HEK293 (cell line): ENCODE measurements at regions not wholly inside any gene's neighbourhood (a gene's known extent, or its start where the extent isn't known, plus 50 kb on each side); places are given as distances from the start of the nearest gene placed in this dataset.

ENCODE experiments used
- CTCF ChIA-PET: fragments of 350-600 bp; formaldehyde crosslinking; extraction: SDS; loops from one replicate; lab custom pipeline; 2021; ENCODE audit warnings: antibody characterized with exemption; lab: Yijun Ruan, JAX
- POLR2A ChIA-PET: fragments of 300-600 bp; formaldehyde crosslinking; extraction: SDS; loops from one replicate; lab custom pipeline; 2020; ENCODE audit warnings: antibody characterized with exemption, inconsistent platforms; lab: Yijun Ruan, JAX
- H3K27ac ChIP-seq: fragments of 200-500 bp; sonication (Bioruptor generic); 2 replicates; pipeline ENCODE4 v1.5.1; 2014; ENCODE audit warnings: low read depth, low read length, control low read depth, inconsistent platforms; ENCODE audit errors: extremely low read depth
- H3K36me3 ChIP-seq, 2 experiments: fragments of 200-500 bp in 1 of 2; sonication (Bioruptor generic) in 1 of 2; 1 replicate in 1 of 2; 2 replicates in 1 of 2; pipeline ENCODE4 v1.5.1; 2014 to 2017; ENCODE audit warnings: inconsistent platforms in 2 of 2, low read length in 2 of 2; ENCODE audit not compliant: control insufficient read depth in 2 of 2, insufficient read depth in 1 of 2
- H3K4me1 ChIP-seq: fragments of 200-500 bp; sonication (Bioruptor generic); 2 replicates; pipeline ENCODE4 v1.5.1; 2014; ENCODE audit warnings: mild to moderate bottlenecking, low read length, inconsistent platforms; ENCODE audit not compliant: control insufficient read depth, insufficient read depth
- H3K4me3 ChIP-seq: 2 replicates; pipeline ENCODE4 v1.5.1; 2011; ENCODE audit warnings: low read depth, mild to moderate bottlenecking, control low read depth, low read length, moderate library complexity
- H3K9me3 ChIP-seq: fragments of 200-500 bp; sonication (Bioruptor generic); 2 replicates; pipeline ENCODE4 v1.5.1; 2014; ENCODE audit warnings: low read depth, low read length, inconsistent platforms; ENCODE audit not compliant: control insufficient read depth, insufficient read depth
- BCL11B ChIP-seq: fragments of 450-650 bp; formaldehyde crosslinking; IDR thresholded peaks from 2 replicates; pipeline ENCODE4 v1.5.1; 2016; ENCODE audit warnings: low read depth, missing biosample characterization, missing genetic modification characterization
- HOXC10 ChIP-seq: sonication (generic); formaldehyde crosslinking; IDR thresholded peaks from 2 replicates; pipeline ENCODE4 v1.8.1; 2023; ENCODE audit warnings: mild to moderate bottlenecking, missing genetic modification reagents
- PRDM1 ChIP-seq: fragments of 450-650 bp; formaldehyde crosslinking; IDR thresholded peaks from 2 replicates; pipeline ENCODE4; 2016; ENCODE audit warnings: missing biosample characterization, missing genetic modification characterization
- RBAK ChIP-seq: fragments of 450-650 bp; formaldehyde crosslinking; IDR thresholded peaks from 2 replicates; pipeline ENCODE4 v1.5.1; 2016; ENCODE audit warnings: missing biosample characterization, missing genetic modification characterization
- TCF7L2 ChIP-seq: IDR thresholded peaks from 2 replicates; pipeline ENCODE4 v1.6.1; 2011; ENCODE audit warnings: low read depth, mild to moderate bottlenecking, inconsistent platforms, low read length, moderate library complexity, borderline replicate concordance
- ZFP41 ChIP-seq: fragments of 450-650 bp; formaldehyde crosslinking; IDR thresholded peaks from 2 replicates; pipeline ENCODE4 v1.5.1; 2016; ENCODE audit warnings: missing biosample characterization, missing genetic modification characterization, borderline replicate concordance
- ZIC2 ChIP-seq: fragments of 450-650 bp; formaldehyde crosslinking; IDR thresholded peaks from 2 replicates; pipeline ENCODE4 v1.5.1; 2016; ENCODE audit warnings: missing biosample characterization, missing genetic modification characterization
- ZNF10 ChIP-seq: fragments of 450-650 bp; formaldehyde crosslinking; IDR thresholded peaks from 2 replicates; pipeline ENCODE4 v1.5.1; 2017; ENCODE audit warnings: missing biosample characterization, missing genetic modification characterization
- ZNF175 ChIP-seq: fragments of 450-650 bp; formaldehyde crosslinking; IDR thresholded peaks from 2 replicates; pipeline ENCODE4 v1.5.1; 2016; ENCODE audit warnings: missing biosample characterization, missing genetic modification characterization
- ZNF202 ChIP-seq: fragments of 450-650 bp; formaldehyde crosslinking; IDR thresholded peaks from 2 replicates; pipeline ENCODE4 v1.5.1; 2016; ENCODE audit warnings: missing biosample characterization, missing genetic modification characterization, borderline replicate concordance
- ZNF24 ChIP-seq: fragments of 450-650 bp; formaldehyde crosslinking; IDR thresholded peaks from 2 replicates; pipeline ENCODE4 v1.5.1; 2016; ENCODE audit warnings: missing biosample characterization, missing genetic modification characterization
- ZNF416 ChIP-seq: fragments of 450-650 bp; formaldehyde crosslinking; IDR thresholded peaks from 2 replicates; pipeline ENCODE4 v1.5.1; 2016; ENCODE audit warnings: missing biosample characterization, missing genetic modification characterization
- ZNF544 ChIP-seq: fragments of 450-650 bp; formaldehyde crosslinking; IDR thresholded peaks from 2 replicates; pipeline ENCODE4 v1.5.0; 2017; ENCODE audit warnings: missing biosample characterization, missing genetic modification characterization
- ZNF548 ChIP-seq: fragments of 450-650 bp; formaldehyde crosslinking; IDR thresholded peaks from 2 replicates; pipeline ENCODE4 v1.5.1; 2016; ENCODE audit warnings: missing biosample characterization, missing genetic modification characterization
- ZNF549 ChIP-seq: fragments of 450-650 bp; IDR thresholded peaks from 2 replicates; pipeline ENCODE4 v1.5.1; 2018; ENCODE audit warnings: missing biosample characterization, missing genetic modification characterization, mild to moderate bottlenecking, inconsistent platforms, moderate library complexity
- ZNF555 ChIP-seq: fragments of 450-650 bp; formaldehyde crosslinking; conservative IDR thresholded peaks from 2 replicates; pipeline ENCODE4 v1.5.1; 2017; ENCODE audit warnings: missing biosample characterization, mild to moderate bottlenecking, missing genetic modification characterization, inconsistent platforms
- ZNF658 ChIP-seq: fragments of 450-650 bp; formaldehyde crosslinking; IDR thresholded peaks from 2 replicates; pipeline ENCODE4; 2016; ENCODE audit warnings: missing biosample characterization, missing genetic modification characterization
- ZNF660 ChIP-seq: fragments of 450-650 bp; IDR thresholded peaks from 2 replicates; pipeline ENCODE4 v1.5.1; 2018; ENCODE audit warnings: missing biosample characterization, mild to moderate bottlenecking, missing genetic modification characterization
- ZNF707 ChIP-seq: fragments of 450-650 bp; formaldehyde crosslinking; IDR thresholded peaks from 2 replicates; pipeline ENCODE4 v1.5.1; 2016; ENCODE audit warnings: missing biosample characterization, missing genetic modification characterization
- ZNF768 ChIP-seq: fragments of 450-650 bp; formaldehyde crosslinking; IDR thresholded peaks from 2 replicates; pipeline ENCODE4 v1.5.1; 2018; ENCODE audit warnings: missing biosample characterization, mild to moderate bottlenecking, missing genetic modification characterization
- ZNF785 ChIP-seq: fragments of 450-650 bp; formaldehyde crosslinking; IDR thresholded peaks from 2 replicates; pipeline ENCODE4 v1.5.1; 2016; ENCODE audit warnings: missing biosample characterization, missing genetic modification characterization
- ZNF792 ChIP-seq: fragments of 450-650 bp; formaldehyde crosslinking; IDR thresholded peaks from 2 replicates; pipeline ENCODE4 v1.5.1; 2016; ENCODE audit warnings: missing biosample characterization, missing genetic modification characterization
- ZNF837 ChIP-seq: fragments of 450-650 bp; formaldehyde crosslinking; IDR thresholded peaks from 2 replicates; pipeline ENCODE4 v1.5.1; 2016; ENCODE audit warnings: missing biosample characterization, missing genetic modification characterization
- ZNF843 ChIP-seq: fragments of 450-650 bp; formaldehyde crosslinking; IDR thresholded peaks from 2 replicates; pipeline ENCODE4 v1.5.1; 2016; ENCODE audit warnings: missing biosample characterization, missing genetic modification characterization
- ZSCAN23 ChIP-seq: fragments of 450-650 bp; formaldehyde crosslinking; IDR thresholded peaks from 2 replicates; pipeline ENCODE4 v1.5.1; 2016; ENCODE audit warnings: missing biosample characterization, missing genetic modification characterization
- ZSCAN30 ChIP-seq: fragments of 450-650 bp; IDR thresholded peaks from 2 replicates; pipeline ENCODE4 v1.5.1; 2018; ENCODE audit warnings: missing biosample characterization, mild to moderate bottlenecking, missing genetic modification characterization, moderate library complexity
- ZXDB ChIP-seq: fragments of 450-650 bp; formaldehyde crosslinking; IDR thresholded peaks from 2 replicates; pipeline ENCODE4 v1.5.1; 2016; ENCODE audit warnings: missing biosample characterization, missing genetic modification characterization
- TF ChIP-seq, protein P1 (sequence below): fragments of 450-650 bp; formaldehyde crosslinking; IDR thresholded peaks from 2 replicates; pipeline ENCODE4 v1.5.0; 2017; ENCODE audit warnings: missing biosample characterization, missing genetic modification characterization, borderline replicate concordance
- TF ChIP-seq, protein P2 (sequence below): fragments of 450-650 bp; formaldehyde crosslinking; IDR thresholded peaks from 2 replicates; pipeline ENCODE4 v1.5.1; 2016; ENCODE audit warnings: missing biosample characterization, missing genetic modification characterization
- TF ChIP-seq, protein P3 (sequence below): fragments of 450-650 bp; formaldehyde crosslinking; IDR thresholded peaks from 2 replicates; pipeline ENCODE4 v1.5.1; 2016; ENCODE audit warnings: missing biosample characterization, missing genetic modification characterization
- TF ChIP-seq, protein P4 (sequence below): fragments of 450-650 bp; formaldehyde crosslinking; IDR thresholded peaks from 2 replicates; pipeline ENCODE4 v1.5.1; 2016; ENCODE audit warnings: missing biosample characterization, missing genetic modification characterization

DNA sequence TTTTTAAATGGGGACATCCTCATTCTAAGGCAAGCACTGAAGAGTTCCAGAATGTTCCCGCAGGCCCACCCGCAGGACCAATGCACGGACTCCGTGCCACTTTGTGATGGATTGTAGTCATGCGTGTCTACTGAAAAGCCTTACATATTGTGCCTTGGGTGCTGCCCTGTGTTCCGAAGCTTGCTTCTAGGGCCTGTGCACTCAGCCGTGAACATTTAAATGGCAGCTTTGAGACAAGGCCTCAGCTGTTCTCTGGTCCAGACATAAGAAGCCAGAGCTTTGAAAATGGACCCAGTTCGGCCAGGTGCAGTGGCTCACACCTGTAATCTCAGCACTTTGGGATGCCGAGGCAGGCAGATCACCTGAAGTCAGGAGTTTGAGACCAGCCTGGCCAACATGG lies 75.3 kb upstream of the CACNA1A start (continued):
- TF ChIP-seq, protein P1, sequence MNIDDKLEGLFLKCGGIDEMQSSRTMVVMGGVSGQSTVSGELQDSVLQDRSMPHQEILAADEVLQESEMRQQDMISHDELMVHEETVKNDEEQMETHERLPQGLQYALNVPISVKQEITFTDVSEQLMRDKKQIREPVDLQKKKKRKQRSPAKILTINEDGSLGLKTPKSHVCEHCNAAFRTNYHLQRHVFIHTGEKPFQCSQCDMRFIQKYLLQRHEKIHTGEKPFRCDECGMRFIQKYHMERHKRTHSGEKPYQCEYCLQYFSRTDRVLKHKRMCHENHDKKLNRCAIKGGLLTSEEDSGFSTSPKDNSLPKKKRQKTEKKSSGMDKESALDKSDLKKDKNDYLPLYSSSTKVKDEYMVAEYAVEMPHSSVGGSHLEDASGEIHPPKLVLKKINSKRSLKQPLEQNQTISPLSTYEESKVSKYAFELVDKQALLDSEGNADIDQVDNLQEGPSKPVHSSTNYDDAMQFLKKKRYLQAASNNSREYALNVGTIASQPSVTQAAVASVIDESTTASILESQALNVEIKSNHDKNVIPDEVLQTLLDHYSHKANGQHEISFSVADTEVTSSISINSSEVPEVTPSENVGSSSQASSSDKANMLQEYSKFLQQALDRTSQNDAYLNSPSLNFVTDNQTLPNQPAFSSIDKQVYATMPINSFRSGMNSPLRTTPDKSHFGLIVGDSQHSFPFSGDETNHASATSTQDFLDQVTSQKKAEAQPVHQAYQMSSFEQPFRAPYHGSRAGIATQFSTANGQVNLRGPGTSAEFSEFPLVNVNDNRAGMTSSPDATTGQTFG (tag by site-specific recombination) = no peak
- TF ChIP-seq RBAK (no peak), ZFP41 (no peak), ZNF792 (tag by site-specific recombination) (no peak), ZNF555 (tag by site-specific recombination) (no peak), ZNF843 (no peak), ZNF837 (no peak), ZXDB (tag by site-specific recombination) (no peak), ZNF202 (tag by site-specific recombination) (no peak), TCF7L2 (no peak), ZNF416 (tag by site-specific recombination) (no peak)

DNA sequence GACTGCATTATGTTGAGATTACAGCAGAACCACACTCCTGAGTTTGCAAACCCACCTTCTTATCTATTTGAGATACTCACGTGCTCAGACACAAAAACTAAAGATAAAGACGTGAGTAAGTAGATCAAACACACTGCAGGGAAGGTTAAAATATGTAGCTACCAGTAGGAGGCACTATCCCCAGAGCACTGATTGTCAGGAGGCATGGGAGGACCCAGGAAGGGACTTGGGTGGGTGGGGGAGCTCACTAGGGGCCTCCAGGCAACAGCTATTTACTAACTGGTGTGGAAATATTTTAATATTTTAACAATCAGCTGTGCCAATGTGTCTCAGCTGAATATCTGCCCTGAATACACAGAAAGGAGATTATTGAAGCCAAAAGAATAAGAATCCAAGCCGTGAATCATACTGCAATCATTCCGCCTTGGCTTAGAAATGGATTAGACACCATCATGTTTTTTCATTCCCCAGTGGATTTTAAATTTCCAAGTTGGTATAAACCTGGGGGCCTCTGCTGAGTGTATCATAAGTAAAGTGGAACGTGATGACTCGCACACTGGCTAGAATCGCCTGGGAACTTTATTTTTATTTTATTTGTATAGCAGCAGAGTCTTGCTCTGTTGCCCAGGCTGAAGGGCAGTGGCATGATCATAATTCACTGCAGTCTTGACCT lies 73.2 kb upstream of the CACNA1A start:
- ChIA-PET CTCF (interaction anchor here (0.8 to 4.5 kb wide), 4 partner anchors 9 to 301 kb away, joined by 3 to 32 read pairs (median 8); no protein-coding TSS in a partner anchor), POLR2A (no interaction called here)
- no peak for TF ChIP-seq ZNF658 (tag by site-specific recombination)
- no peak for TF ChIP-seq ZSCAN23 (tag by site-specific recombination)
- no peak for TF ChIP-seq HOXC10 (CRISPR knock-in tag)
- no peak for TF ChIP-seq ZIC2 (tag by site-specific recombination)
- no peak for TF ChIP-seq ZNF785 (tag by site-specific recombination)
- TF ChIP-seq, protein P2, sequence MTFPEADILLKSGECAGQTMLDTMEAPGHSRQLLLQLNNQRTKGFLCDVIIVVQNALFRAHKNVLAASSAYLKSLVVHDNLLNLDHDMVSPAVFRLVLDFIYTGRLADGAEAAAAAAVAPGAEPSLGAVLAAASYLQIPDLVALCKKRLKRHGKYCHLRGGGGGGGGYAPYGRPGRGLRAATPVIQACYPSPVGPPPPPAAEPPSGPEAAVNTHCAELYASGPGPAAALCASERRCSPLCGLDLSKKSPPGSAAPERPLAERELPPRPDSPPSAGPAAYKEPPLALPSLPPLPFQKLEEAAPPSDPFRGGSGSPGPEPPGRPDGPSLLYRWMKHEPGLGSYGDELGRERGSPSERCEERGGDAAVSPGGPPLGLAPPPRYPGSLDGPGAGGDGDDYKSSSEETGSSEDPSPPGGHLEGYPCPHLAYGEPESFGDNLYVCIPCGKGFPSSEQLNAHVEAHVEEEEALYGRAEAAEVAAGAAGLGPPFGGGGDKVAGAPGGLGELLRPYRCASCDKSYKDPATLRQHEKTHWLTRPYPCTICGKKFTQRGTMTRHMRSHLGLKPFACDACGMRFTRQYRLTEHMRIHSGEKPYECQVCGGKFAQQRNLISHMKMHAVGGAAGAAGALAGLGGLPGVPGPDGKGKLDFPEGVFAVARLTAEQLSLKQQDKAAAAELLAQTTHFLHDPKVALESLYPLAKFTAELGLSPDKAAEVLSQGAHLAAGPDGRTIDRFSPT (tag by site-specific recombination) = no peak
- TF ChIP-seq ZNF660 (tag by site-specific recombination) = no peak
- no peak for TF ChIP-seq ZNF24 (tag by site-specific recombination)
- no peak for TF ChIP-seq ZNF768 (tag by site-specific recombination)
- TF ChIP-seq, protein P3, sequence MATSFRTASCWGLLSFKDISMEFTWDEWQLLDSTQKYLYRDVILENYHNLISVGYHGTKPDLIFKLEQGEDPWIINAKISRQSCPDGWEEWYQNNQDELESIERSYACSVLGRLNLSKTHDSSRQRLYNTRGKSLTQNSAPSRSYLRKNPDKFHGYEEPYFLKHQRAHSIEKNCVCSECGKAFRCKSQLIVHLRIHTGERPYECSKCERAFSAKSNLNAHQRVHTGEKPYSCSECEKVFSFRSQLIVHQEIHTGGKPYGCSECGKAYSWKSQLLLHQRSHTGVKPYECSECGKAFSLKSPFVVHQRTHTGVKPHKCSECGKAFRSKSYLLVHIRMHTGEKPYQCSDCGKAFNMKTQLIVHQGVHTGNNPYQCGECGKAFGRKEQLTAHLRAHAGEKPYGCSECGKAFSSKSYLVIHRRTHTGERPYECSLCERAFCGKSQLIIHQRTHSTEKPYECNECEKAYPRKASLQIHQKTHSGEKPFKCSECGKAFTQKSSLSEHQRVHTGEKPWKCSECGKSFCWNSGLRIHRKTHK (tag by site-specific recombination) = no peak
- TF ChIP-seq ZNF10 (tag by site-specific recombination) = no peak
- TF ChIP-seq, protein P4, sequence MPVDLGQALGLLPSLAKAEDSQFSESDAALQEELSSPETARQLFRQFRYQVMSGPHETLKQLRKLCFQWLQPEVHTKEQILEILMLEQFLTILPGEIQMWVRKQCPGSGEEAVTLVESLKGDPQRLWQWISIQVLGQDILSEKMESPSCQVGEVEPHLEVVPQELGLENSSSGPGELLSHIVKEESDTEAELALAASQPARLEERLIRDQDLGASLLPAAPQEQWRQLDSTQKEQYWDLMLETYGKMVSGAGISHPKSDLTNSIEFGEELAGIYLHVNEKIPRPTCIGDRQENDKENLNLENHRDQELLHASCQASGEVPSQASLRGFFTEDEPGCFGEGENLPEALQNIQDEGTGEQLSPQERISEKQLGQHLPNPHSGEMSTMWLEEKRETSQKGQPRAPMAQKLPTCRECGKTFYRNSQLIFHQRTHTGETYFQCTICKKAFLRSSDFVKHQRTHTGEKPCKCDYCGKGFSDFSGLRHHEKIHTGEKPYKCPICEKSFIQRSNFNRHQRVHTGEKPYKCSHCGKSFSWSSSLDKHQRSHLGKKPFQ (tag by site-specific recombination) = no peak
- no peak for TF ChIP-seq ZNF544 (tag by site-specific recombination)
- TF ChIP-seq ZNF549 = no peak
- no peak for TF ChIP-seq ZSCAN30 (tag by site-specific recombination)
- TF ChIP-seq ZNF548 (tag by site-specific recombination) = no peak
- no peak for TF ChIP-seq BCL11B (tag by site-specific recombination)
- TF ChIP-seq ZNF707 (tag by site-specific recombination) = no peak
- no peak for TF ChIP-seq ZNF175 (tag by site-specific recombination)
- TF ChIP-seq PRDM1 (tag by site-specific recombination) = no peak
- Histone ChIP-seq H3K9me3 (no peaks in the 10 kb centered on the region), H3K4me1 (no peaks in the 10 kb centered on the region), H3K4me3 (no peak overlapping the region), H3K27ac (no peak overlapping the region), H3K36me3 (no peaks in the 10 kb centered on the region)
